GM12878 (cell line): ENCODE measurements at regions not wholly inside any gene's neighbourhood (a gene's known extent, or its start where the extent isn't known, plus 50 kb on each side); places are given as distances from the start of the nearest gene placed in this dataset.

Experiments used
- ATAC-seq: fragments of 200-7000 bp; cut with Tn5 transposase; 3 replicates; pipeline ENCODE4 v1.9.1; 2020; ENCODE audit warnings: mild to moderate bottlenecking, moderate library complexity
- BruUV-seq: library from RNA; stranded (reverse); fragments of 400-500 nt; replicated peaks from 2 replicates; lab custom pipeline; 2021; lab: Mats Ljungman, UMichigan
- CTCF ChIA-PET: fragments of 300-600 bp; sonication (Branson Sonifier 250); formaldehyde crosslinking; extraction: SDS; loops from one replicate; lab custom pipeline; 2021; ENCODE audit warnings: inconsistent platforms; lab: Yijun Ruan, JAX
- POLR2A ChIA-PET: fragments of 350-600 bp; formaldehyde crosslinking; extraction: SDS; loops from one replicate; lab custom pipeline; 2021; ENCODE audit warnings: inconsistent platforms; lab: Charles Lee
- RAD21 ChIA-PET: fragments of 300-600 bp; sonication (Branson Sonifier 250); formaldehyde crosslinking; loops from one replicate; lab custom pipeline; 2023; ENCODE audit warnings: antibody characterized with exemption; ENCODE audit not compliant: unreplicated experiment; lab: Charles Lee
- SMC1A ChIA-PET: fragments of 300-600 bp; sonication (Branson Sonifier 250); formaldehyde crosslinking; loops from one replicate; lab custom pipeline; 2023; ENCODE audit not compliant: unreplicated experiment, uncharacterized antibody; lab: Charles Lee
- DNase-seq: peaks from one replicate; pipeline ENCODE4 v3.0.0-alpha.2; 2011; ENCODE audit warnings: low read depth, low spot score
- FAIRE-seq: peaks from 3 replicates; lab custom pipeline; 2011; peaks lifted over from hg19 to GRCh38; lab: Jason Lieb, UNC
- H2AFZ ChIP-seq: 2 replicates; pipeline ENCODE4 v1.6.0; 2011; ENCODE audit warnings: low read depth, low read length, control low read depth; ENCODE audit not compliant: control insufficient read depth
- H3K27ac ChIP-seq: 2 replicates; pipeline ENCODE4 v1.5.1; 2011; ENCODE audit warnings: control low read depth; ENCODE audit not compliant: control insufficient read depth, insufficient read depth
- H3K27me3 ChIP-seq, 2 experiments: replicated peaks in 1 of 2; 2 replicates each; pipeline versions ENCODE4 v1.6.0 to v1.6.1; 2011; ENCODE audit warnings: low read length in 1 of 2; ENCODE audit not compliant: control insufficient read depth in 2 of 2, insufficient read depth in 2 of 2
- H3K36me3 ChIP-seq, 2 experiments: 2 replicates each; pipeline ENCODE4 v1.5.1; 2011; ENCODE audit warnings: low read length in 1 of 2; ENCODE audit not compliant: control insufficient read depth in 2 of 2, insufficient read depth in 2 of 2
- H3K4me1 ChIP-seq: 2 replicates; pipeline ENCODE4 v1.6.1; 2011; ENCODE audit warnings: mild to moderate bottlenecking, low read length, moderate library complexity, mixed read lengths; ENCODE audit not compliant: control insufficient read depth, insufficient read depth
- H3K4me2 ChIP-seq: 2 replicates; pipeline ENCODE4 v1.6.0; 2011; ENCODE audit warnings: control low read depth; ENCODE audit not compliant: control insufficient read depth, insufficient read depth
- H3K4me3 ChIP-seq: fragments of 200-600 bp; sonication (generic); 2 replicates; pipeline ENCODE4 v1.5.1; 2016
- H3K79me2 ChIP-seq: 2 replicates; pipeline ENCODE4 v1.6.0; 2011; ENCODE audit warnings: low read length; ENCODE audit not compliant: control insufficient read depth, insufficient read depth
- H3K9ac ChIP-seq: 2 replicates; pipeline ENCODE4 v1.8.0; 2011; ENCODE audit warnings: low read length, control low read depth, mixed read lengths; ENCODE audit not compliant: control insufficient read depth, insufficient read depth
- H3K9me3 ChIP-seq: replicated peaks from 3 replicates; pipeline ENCODE4 v1.5.1; 2011; ENCODE audit warnings: mild to moderate bottlenecking, low read length; ENCODE audit not compliant: control insufficient read depth, insufficient read depth
- H4K20me1 ChIP-seq: 2 replicates; pipeline ENCODE4 v1.6.0; 2011; ENCODE audit not compliant: control insufficient read depth, insufficient read depth
- ATF7 ChIP-seq: fragments of 450-650 bp; IDR thresholded peaks from 2 replicates; pipeline ENCODE4 v1.6.1; 2016; ENCODE audit warnings: low read depth, mild to moderate bottlenecking
- BACH1 ChIP-seq: fragments of 450-650 bp; IDR thresholded peaks from 2 replicates; pipeline ENCODE4 v1.6.1; 2017; ENCODE audit warnings: mild to moderate bottlenecking, borderline replicate concordance
- BHLHE40 ChIP-seq, 2 experiments: fragments of 450-650 bp in 1 of 2; IDR thresholded peaks; 2 replicates each; pipeline ENCODE4 v1.6.1; 2011 to 2017; ENCODE audit warnings: low read depth in 2 of 2, borderline replicate concordance in 1 of 2, improper control_type of control experiment in 1 of 2, low read length in 1 of 2, mild to moderate bottlenecking in 1 of 2
- CREM ChIP-seq: IDR thresholded peaks from 2 replicates; pipeline ENCODE4 v1.6.1; 2014; ENCODE audit warnings: antibody characterized with exemption, low read depth
- EED ChIP-seq: sonication (generic); IDR thresholded peaks from 2 replicates; pipeline ENCODE4 v1.6.1; 2016; ENCODE audit warnings: antibody characterized with exemption, low read depth
- ELK1 ChIP-seq: IDR thresholded peaks from 2 replicates; pipeline ENCODE4 v1.6.1; 2012; ENCODE audit warnings: low read depth, low read length, improper control_type of control experiment
- ESRRA ChIP-seq: IDR thresholded peaks from 2 replicates; pipeline ENCODE4 v1.6.1; 2012; ENCODE audit warnings: mild to moderate bottlenecking, low read length, improper control_type of control experiment
- FOXM1 ChIP-seq: IDR thresholded peaks from 2 replicates; pipeline ENCODE4 v1.6.1; 2012; ENCODE audit warnings: low read depth, mild to moderate bottlenecking, inconsistent platforms, low read length, moderate library complexity
- HDAC2 ChIP-seq: fragments of 200-600 bp; sonication (generic); IDR thresholded peaks from 2 replicates; pipeline ENCODE4 v1.6.1; 2017
- MLLT1 ChIP-seq: fragments of 450-650 bp; IDR thresholded peaks from 2 replicates; pipeline ENCODE4 v1.6.1; 2016; ENCODE audit warnings: mild to moderate bottlenecking
- MXI1 ChIP-seq: fragments of 150-350 bp; IDR thresholded peaks from 2 replicates; pipeline ENCODE4 v1.6.1; 2011; ENCODE audit warnings: low read depth, mild to moderate bottlenecking, inconsistent platforms, low read length, improper control_type of control experiment
- RFX5 ChIP-seq: IDR thresholded peaks from 2 replicates; pipeline ENCODE4 v1.6.1; 2011; ENCODE audit warnings: low read depth, low read length, improper control_type of control experiment
- RUNX3 ChIP-seq: IDR thresholded peaks from 2 replicates; pipeline ENCODE4 v1.6.1; 2012; ENCODE audit warnings: low read length, inconsistent platforms
- STAT3 ChIP-seq: IDR thresholded peaks from 2 replicates; pipeline ENCODE4 v1.6.1; 2011; ENCODE audit warnings: low read depth, low read length, improper control_type of control experiment
- USF2 ChIP-seq: IDR thresholded peaks from 2 replicates; pipeline ENCODE4 v1.6.1; 2011; ENCODE audit warnings: low read depth, low read length, improper control_type of control experiment, borderline replicate concordance
- WRNIP1 ChIP-seq: IDR thresholded peaks from 2 replicates; pipeline ENCODE4 v1.6.1; 2011; ENCODE audit warnings: low read depth, low read length, improper control_type of control experiment, borderline replicate concordance
- ZSCAN29 ChIP-seq: fragments of 450-650 bp; IDR thresholded peaks from 2 replicates; pipeline ENCODE4 v1.6.1; 2017; ENCODE audit warnings: mild to moderate bottlenecking, moderate library complexity
- WGBS: methylation state at CpG from one replicate; pipeline ENCODE4 v1.1.6; 2016; ENCODE audit warnings: low lambda C conversion rate; ENCODE audit not compliant: insufficient replicate concordance, insufficient coverage; ENCODE audit errors: missing lambda C conversion rate; 5-methylcytosine and 5-hydroxymethylcytosine counted together
- in situ Hi-C: fragments of 300-500 bp; cut with MboI; formaldehyde crosslinking; loops from 9 replicates; pipeline ENCODE4 v1.14.3; 2018; ENCODE audit warnings: mixed read lengths
- intact Hi-C: fragments of 100-400 bp; cut with micrococcal nuclease; formaldehyde crosslinking; loops from one replicate; pipeline ENCODE4 v1.14.2; 2022; ENCODE audit not compliant: unreplicated experiment
- TF ChIP-seq, protein P1 (sequence below): fragments of 450-650 bp; IDR thresholded peaks from 2 replicates; pipeline ENCODE4 v1.6.1; 2016; ENCODE audit warnings: mild to moderate bottlenecking
- TF ChIP-seq, protein P2 (sequence below): IDR thresholded peaks from 2 replicates; pipeline ENCODE4 v1.6.1; 2011; ENCODE audit warnings: mild to moderate bottlenecking, low read depth, low read length, moderate library complexity; ENCODE audit not compliant: insufficient replicate concordance

DNA sequence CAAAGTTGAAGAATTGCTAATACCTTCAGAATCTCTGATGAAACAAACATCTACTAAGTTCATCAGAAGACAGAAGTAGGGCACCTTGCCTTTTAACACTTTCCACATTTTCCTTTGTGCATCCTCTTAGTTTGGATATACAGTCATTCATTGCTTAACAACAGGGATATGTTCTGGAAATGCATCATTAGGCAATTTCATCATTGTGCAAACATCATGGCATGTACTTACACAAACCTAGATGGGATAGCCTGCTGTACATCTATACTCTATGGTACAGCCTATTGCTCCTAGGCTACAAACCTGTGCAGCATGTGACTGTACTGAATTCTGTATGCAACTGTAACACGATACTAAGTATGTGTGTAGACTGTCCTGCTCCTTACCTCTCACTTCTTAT lies 169.8 kb downstream of the SUCLA2 start (continued):
- TF ChIP-seq ATF7: no peak
- no peak for TF ChIP-seq WRNIP1
- TF ChIP-seq STAT3: no peak
- no peak for TF ChIP-seq HDAC2
- TF ChIP-seq CREM: no peak
- TF ChIP-seq MXI1: no peak
- TF ChIP-seq ELK1: no peak
- TF ChIP-seq EED: no peak
- no peak for TF ChIP-seq BHLHE40 (IDR thresholded peaks at IDR 0.05; ENCODE audit: borderline replicate concordance in 1 of 2, low read depth in 2 of 2, low read length in 1 of 2)
- no peak for TF ChIP-seq ESRRA
- no peak for TF ChIP-seq RFX5
- TF ChIP-seq USF2: no peak

- ChIA-PET SMC1A (no interaction called here), POLR2A (no interaction called here), CTCF (no interaction called here), RAD21 (no interaction called here)
- DNase-seq (no peak), ATAC-seq (no peak), FAIRE-seq (no peak)
- no peaks in the 10 kb centered on the region for H3K4me1 ChIP-seq
- no peak overlapping the region for H3K4me3 ChIP-seq
- no peak overlapping the region for H3K4me2 ChIP-seq
- in situ Hi-C loops (no loop called here), intact Hi-C loops (no loop called here)
- H2AFZ ChIP-seq: no peak overlapping the region
- no peak overlapping the region for H3K9ac ChIP-seq
- no TSS peak for BruUV-seq
- no peak overlapping the region for H3K27ac ChIP-seq
- 0% methylated on average over 1 of the region's 1 CpG for WGBS
- no peaks in the 10 kb centered on the region for H3K79me2 ChIP-seq
- no peaks in the 10 kb centered on the region for H4K20me1 ChIP-seq
- no peaks in the 10 kb centered on the region for H3K27me3 ChIP-seq
- H3K9me3 ChIP-seq: no peaks in the 10 kb centered on the region; the same call in 2 of the 3 replicates
- H3K36me3 ChIP-seq: no peaks in the 10 kb centered on the region
- TF ChIP-seq, protein P1, sequence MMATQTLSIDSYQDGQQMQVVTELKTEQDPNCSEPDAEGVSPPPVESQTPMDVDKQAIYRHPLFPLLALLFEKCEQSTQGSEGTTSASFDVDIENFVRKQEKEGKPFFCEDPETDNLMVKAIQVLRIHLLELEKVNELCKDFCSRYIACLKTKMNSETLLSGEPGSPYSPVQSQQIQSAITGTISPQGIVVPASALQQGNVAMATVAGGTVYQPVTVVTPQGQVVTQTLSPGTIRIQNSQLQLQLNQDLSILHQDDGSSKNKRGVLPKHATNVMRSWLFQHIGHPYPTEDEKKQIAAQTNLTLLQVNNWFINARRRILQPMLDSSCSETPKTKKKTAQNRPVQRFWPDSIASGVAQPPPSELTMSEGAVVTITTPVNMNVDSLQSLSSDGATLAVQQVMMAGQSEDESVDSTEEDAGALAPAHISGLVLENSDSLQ: no peak
- TF ChIP-seq RUNX3 (no peak), MLLT1 (no peak), FOXM1 (no peak), ZSCAN29 (no peak), USF2 (no peak), BACH1 (no peak)
- TF ChIP-seq, protein P2, sequence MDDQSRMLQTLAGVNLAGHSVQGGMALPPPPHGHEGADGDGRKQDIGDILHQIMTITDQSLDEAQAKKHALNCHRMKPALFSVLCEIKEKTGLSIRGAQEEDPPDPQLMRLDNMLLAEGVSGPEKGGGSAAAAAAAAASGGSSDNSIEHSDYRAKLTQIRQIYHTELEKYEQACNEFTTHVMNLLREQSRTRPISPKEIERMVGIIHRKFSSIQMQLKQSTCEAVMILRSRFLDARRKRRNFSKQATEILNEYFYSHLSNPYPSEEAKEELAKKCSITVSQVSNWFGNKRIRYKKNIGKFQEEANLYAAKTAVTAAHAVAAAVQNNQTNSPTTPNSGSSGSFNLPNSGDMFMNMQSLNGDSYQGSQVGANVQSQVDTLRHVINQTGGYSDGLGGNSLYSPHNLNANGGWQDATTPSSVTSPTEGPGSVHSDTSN: no peak
These were observed 171.4 kb downstream of the SUCLA2 start for GRCh38 chr13:47829690-47830089.
